Lower lobe of right lung (tissue), 2 donors: ENCODE measurements at regions not wholly inside any gene's neighbourhood (a gene's known extent, or its start where the extent isn't known, plus 50 kb on each side); places are given as distances from the start of the nearest gene placed in this dataset.

ENCODE experiments used
- ATAC-seq, 2 donors: fragments of 200-7000 bp; cut with Tn5 transposase; one replicate each; pipeline ENCODE4 v1.9.1; 2020 to 2022; ENCODE audit warnings: mild to moderate bottlenecking in 2 of 2, moderate library complexity in 2 of 2
- DNase-seq: peaks from one replicate; pipeline ENCODE4 v3.0.0-alpha.2; 2020
- H3K27ac ChIP-seq: fragments of 200-600 bp; one replicate; pipeline ENCODE4 v1.8.0; 2022
- H3K27me3 ChIP-seq: fragments of 200-600 bp; one replicate; pipeline ENCODE4 v1.8.0; 2022; ENCODE audit warnings: low read depth
- H3K36me3 ChIP-seq: fragments of 200-600 bp; one replicate; pipeline ENCODE4 v1.8.0; 2022; ENCODE audit warnings: mild to moderate bottlenecking
- H3K4me1 ChIP-seq: fragments of 200-600 bp; one replicate; pipeline ENCODE4 v1.8.0; 2022
- H3K4me3 ChIP-seq: fragments of 200-600 bp; one replicate; pipeline ENCODE4 v1.8.0; 2022; ENCODE audit warnings: mild to moderate bottlenecking
- H3K9me3 ChIP-seq: fragments of 200-600 bp; one replicate; pipeline ENCODE4 v1.8.0; 2022
- intact Hi-C: fragments of 100-400 bp; cut with DNase I; formaldehyde crosslinking; loops from one replicate; pipeline ENCODE4 v1.11.0; 2022
- TF ChIP-seq, protein P1 (sequence below): fragments of 200-600 bp; IDR thresholded peaks from one replicate; pipeline ENCODE4 v1.8.0; 2022; ENCODE audit warnings: antibody characterized with exemption, mild to moderate bottlenecking
- donor health status: DM: no; HTN: yes; CAD: no; lungs with severe emphysema.

- no peak for ATAC-seq
- intact Hi-C loops = no loop called here
- no peak overlapping the region for H3K4me3 ChIP-seq
Measured at GRCh38 chr7:89777499-89777898, 376.8 kb upstream of the STEAP1 start.

GRCh38 chr7:89780291-89780690 is 374.0 kb upstream of the STEAP1 start:
- Histone ChIP-seq H3K27me3 (no peaks in the 10 kb centered on the region), H3K4me1 (no peaks in the 10 kb centered on the region), H3K9me3 (no peaks in the 10 kb centered on the region), H3K27ac (no peak overlapping the region), H3K36me3 (no peaks in the 10 kb centered on the region), H3K4me3 (no peak overlapping the region)
- DNase-seq (no peak), ATAC-seq (no peak)
- TF ChIP-seq, protein P1, sequence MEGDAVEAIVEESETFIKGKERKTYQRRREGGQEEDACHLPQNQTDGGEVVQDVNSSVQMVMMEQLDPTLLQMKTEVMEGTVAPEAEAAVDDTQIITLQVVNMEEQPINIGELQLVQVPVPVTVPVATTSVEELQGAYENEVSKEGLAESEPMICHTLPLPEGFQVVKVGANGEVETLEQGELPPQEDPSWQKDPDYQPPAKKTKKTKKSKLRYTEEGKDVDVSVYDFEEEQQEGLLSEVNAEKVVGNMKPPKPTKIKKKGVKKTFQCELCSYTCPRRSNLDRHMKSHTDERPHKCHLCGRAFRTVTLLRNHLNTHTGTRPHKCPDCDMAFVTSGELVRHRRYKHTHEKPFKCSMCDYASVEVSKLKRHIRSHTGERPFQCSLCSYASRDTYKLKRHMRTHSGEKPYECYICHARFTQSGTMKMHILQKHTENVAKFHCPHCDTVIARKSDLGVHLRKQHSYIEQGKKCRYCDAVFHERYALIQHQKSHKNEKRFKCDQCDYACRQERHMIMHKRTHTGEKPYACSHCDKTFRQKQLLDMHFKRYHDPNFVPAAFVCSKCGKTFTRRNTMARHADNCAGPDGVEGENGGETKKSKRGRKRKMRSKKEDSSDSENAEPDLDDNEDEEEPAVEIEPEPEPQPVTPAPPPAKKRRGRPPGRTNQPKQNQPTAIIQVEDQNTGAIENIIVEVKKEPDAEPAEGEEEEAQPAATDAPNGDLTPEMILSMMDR = no peak
- intact Hi-C loops = no loop called here

More at GRCh38 chr7:89777499-89777898, 376.8 kb upstream of the STEAP1 start:
- Histone ChIP-seq H3K9me3 (no peaks in the 10 kb centered on the region), H3K36me3 (no peaks in the 10 kb centered on the region), H3K27me3 (no peaks in the 10 kb centered on the region), H3K27ac (no peak overlapping the region), H3K4me1 (no peaks in the 10 kb centered on the region)
- TF ChIP-seq, protein P1 = no peak
- no peak for DNase-seq

- Histone ChIP-seq H3K4me1 (no peaks in the 10 kb centered on the region), H3K4me3 (no peak overlapping the region), H3K27ac (no peak overlapping the region), H3K9me3 (no peaks in the 10 kb centered on the region), H3K36me3 (no peaks in the 10 kb centered on the region), H3K27me3 (no peaks in the 10 kb centered on the region)
- no peak for ATAC-seq
- TF ChIP-seq, protein P1 = no peak
- DNase-seq = no peak
- intact Hi-C loops = no loop called here
Measured at GRCh38 chr7:89796481-89796880, 357.8 kb upstream of the STEAP1 start.

GRCh38 chr7:89797965-89798598 is 356.2 kb upstream of the STEAP1 start:
- DNase-seq (no peak), ATAC-seq (peak in 1 of 2 donors; percentile 46)
- intact Hi-C loops = no loop called here
- Histone ChIP-seq H3K4me1 (no peaks in the 10 kb centered on the region), H3K4me3 (no peak overlapping the region), H3K36me3 (no peaks in the 10 kb centered on the region), H3K27me3 (no peaks in the 10 kb centered on the region), H3K9me3 (no peaks in the 10 kb centered on the region), H3K27ac (no peak overlapping the region)
- TF ChIP-seq, protein P1 = no peak

DNA sequence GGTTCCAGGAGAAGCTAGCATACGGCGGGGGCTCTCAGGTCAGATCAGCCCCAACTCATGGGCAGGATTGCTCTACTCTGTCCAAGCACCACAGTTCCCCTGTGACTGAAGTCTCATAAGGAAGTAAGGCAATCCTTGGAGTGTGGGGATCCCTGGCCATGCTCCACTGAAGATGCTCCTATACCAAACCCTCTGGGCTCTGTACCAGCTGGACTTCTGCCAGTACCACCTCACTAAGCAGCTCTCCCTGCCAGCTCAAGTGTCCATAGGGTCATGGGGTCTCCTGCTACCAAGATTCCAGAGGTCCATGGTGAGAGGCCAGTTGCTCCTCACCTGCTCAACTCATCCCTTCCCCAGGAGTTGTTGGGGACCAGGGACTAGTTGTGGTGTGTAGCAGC is 355.7 kb upstream of the STEAP1 start:
- no peaks in the 10 kb centered on the region for H3K36me3 ChIP-seq
- no peaks in the 10 kb centered on the region for H3K9me3 ChIP-seq
- DNase-seq (no peak), ATAC-seq (peak in 1 of 2 donors; percentile 19)
- no peaks in the 10 kb centered on the region for H3K4me1 ChIP-seq
- no peak overlapping the region for H3K4me3 ChIP-seq
- H3K27ac ChIP-seq = no peak overlapping the region
- H3K27me3 ChIP-seq = no peaks in the 10 kb centered on the region
- intact Hi-C loops = no loop called here
- TF ChIP-seq, protein P1 = no peak
